ENCODE measurements at regions not wholly inside any gene's neighbourhood (a gene's known extent, or its start where the extent isn't known, plus 50 kb on each side); places are given as distances from the start of the nearest gene placed in this dataset.

DNA sequence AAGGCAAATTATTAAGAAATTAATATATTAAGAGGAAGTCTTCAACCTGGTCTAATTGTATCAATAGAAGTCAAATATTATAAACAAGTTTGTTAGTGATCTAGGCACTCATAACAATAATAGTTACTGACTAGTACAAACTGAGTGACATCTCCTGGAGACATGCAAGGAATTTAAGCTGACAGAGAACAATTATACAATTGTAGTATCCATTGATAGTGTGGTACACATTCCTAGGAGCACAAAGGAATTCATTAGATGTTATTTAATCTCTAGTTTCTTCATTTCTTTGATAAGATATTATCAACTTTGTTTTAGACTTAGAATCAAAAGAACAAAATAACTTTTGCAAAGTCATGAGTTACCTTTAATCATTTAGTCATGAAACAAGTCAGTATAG is 1048.6 kb downstream of the PCDH7 start:
- TF ChIP-seq POLR2A (IDR thresholded peaks at IDR 0.05; ENCODE audit: low read depth, low read length), result no peak
- TF ChIP-seq POLR2AphosphoS5 (IDR thresholded peaks at IDR 0.05; ENCODE audit: low read depth, low read length), result no peak
- TF ChIP-seq TAF1 (IDR thresholded peaks at IDR 0.05; ENCODE audit: borderline replicate concordance, low read depth, low read length), result no peak
